HG02763 (cell line): ENCODE measurements at regions not wholly inside any gene's neighbourhood (a gene's known extent, or its start where the extent isn't known, plus 50 kb on each side); places are given as distances from the start of the nearest gene placed in this dataset.

ENCODE experiments used
- ATAC-seq: cut with Tn5 transposase; IDR thresholded peaks from one replicate; pipeline ENCODE4 v1.9.1; 2021; ENCODE audit warnings: mild to moderate bottlenecking, moderate library complexity; ENCODE audit not compliant: unreplicated experiment

GRCh38 chr16:9443864-9444263, 352.4 kb downstream of the HAPSTR1 start:
- ATAC-seq: no peak

- no peak for ATAC-seq
Observed at GRCh38 chr16:9446471-9447194, 355.2 kb downstream of the HAPSTR1 start.

GRCh38 chr16:9447195-9447551, 355.7 kb downstream of the HAPSTR1 start:
- no peak for ATAC-seq

GRCh38 chr16:9447699-9448098, 356.3 kb downstream of the HAPSTR1 start:
- ATAC-seq: no peak

GRCh38 chr16:9449597-9449996, 358.2 kb downstream of the HAPSTR1 start:
- no peak for ATAC-seq

- ATAC-seq: no peak
Observed at GRCh38 chr16:9457215-9457614, 365.8 kb downstream of the HAPSTR1 start.

GRCh38 chr16:9458816-9459215, 367.4 kb downstream of the HAPSTR1 start:
- ATAC-seq: no peak

GRCh38 chr16:9462984-9463383, 371.5 kb downstream of the HAPSTR1 start:
- ATAC-seq: no peak

GRCh38 chr16:9463461-9463860, 372.0 kb downstream of the HAPSTR1 start:
- ATAC-seq: no peak

- ATAC-seq: no peak
Observed at GRCh38 chr16:9465161-9465560, 373.7 kb downstream of the HAPSTR1 start.

- no peak for ATAC-seq
Observed at GRCh38 chr16:9469512-9469911, 378.1 kb downstream of the HAPSTR1 start.

- no peak for ATAC-seq
Observed at GRCh38 chr16:9476744-9477143, 385.3 kb downstream of the HAPSTR1 start.

GRCh38 chr16:9479008-9479407, 387.6 kb downstream of the HAPSTR1 start:
- no peak for ATAC-seq

GRCh38 chr16:9480503-9480902, 389.1 kb downstream of the HAPSTR1 start:
- no peak for ATAC-seq

- ATAC-seq: no peak
Observed at GRCh38 chr16:9481747-9482730, 390.6 kb downstream of the HAPSTR1 start.

- ATAC-seq: no peak
Observed at GRCh38 chr16:9484426-9484825, 393.0 kb downstream of the HAPSTR1 start.

- no peak for ATAC-seq
Observed at GRCh38 chr16:9484881-9485280, 393.4 kb downstream of the HAPSTR1 start.

- no peak for ATAC-seq
Observed at GRCh38 chr16:9489835-9490467, 398.5 kb downstream of the HAPSTR1 start.

GRCh38 chr16:9495824-9496223, 404.4 kb downstream of the HAPSTR1 start:
- no peak for ATAC-seq

- no peak for ATAC-seq
Observed at GRCh38 chr16:9497750-9498149, 406.3 kb downstream of the HAPSTR1 start.

- no peak for ATAC-seq
Observed at GRCh38 chr16:9499941-9500593, 408.6 kb downstream of the HAPSTR1 start.
